Panc1 (cell line): ENCODE measurements at regions not wholly inside any gene's neighbourhood (a gene's known extent, or its start where the extent isn't known, plus 50 kb on each side); places are given as distances from the start of the nearest gene placed in this dataset.

Experiments used
- ATAC-seq: fragments of 200-7000 bp; cut with Tn5 transposase; 2 replicates; pipeline ENCODE4 v1.9.1; 2020; ENCODE audit warnings: mild to moderate bottlenecking, moderate library complexity
- BruUV-seq: library from RNA; stranded (reverse); fragments of 400-500 nt; replicated peaks from 2 replicates; lab custom pipeline; 2021; lab: Mats Ljungman, UMichigan
- CTCF ChIA-PET: fragments of 300-600 bp; sonication (Branson Sonifier 250); formaldehyde crosslinking; loops from one replicate; lab custom pipeline; 2022; ENCODE audit warnings: antibody characterized with exemption; lab: Charles Lee
- POLR2A ChIA-PET: fragments of 300-600 bp; sonication (Branson Sonifier 250); formaldehyde crosslinking; loops from one replicate; lab custom pipeline; 2022; ENCODE audit warnings: antibody characterized with exemption; lab: Charles Lee
- DNase-seq: peaks from one replicate; pipeline ENCODE4 v3.0.0-alpha.2; 2010; ENCODE audit warnings: low read depth, low spot score
- H3K27ac ChIP-seq: 2 replicates; pipeline ENCODE4 v1.5.1; 2011; ENCODE audit warnings: mild to moderate bottlenecking, low read length, inconsistent platforms
- H3K27me3 ChIP-seq: fragments of 200-500 bp; sonication (Bioruptor generic); 2 replicates; pipeline ENCODE4 v1.6.0; 2014; ENCODE audit warnings: low read length, inconsistent platforms; ENCODE audit not compliant: control insufficient read depth, insufficient read depth
- H3K36me3 ChIP-seq: fragments of 200-500 bp; sonication (Bioruptor generic); 2 replicates; pipeline ENCODE4 v1.5.1; 2014; ENCODE audit warnings: inconsistent platforms, mild to moderate bottlenecking, low read length, moderate library complexity; ENCODE audit not compliant: control insufficient read depth, insufficient read depth
- H3K4me1 ChIP-seq: 2 replicates; pipeline ENCODE4 v1.5.1; 2011; ENCODE audit warnings: inconsistent platforms, mild to moderate bottlenecking, low read length, moderate library complexity; ENCODE audit not compliant: control insufficient read depth, insufficient read depth
- H3K4me3 ChIP-seq, 2 experiments: 2 replicates each; pipeline ENCODE4 v1.5.1; 2011 to 2012; ENCODE audit warnings: low read depth in 2 of 2, low read length in 2 of 2, mild to moderate bottlenecking in 2 of 2, inconsistent platforms in 1 of 2, moderate library complexity in 1 of 2
- H3K9me3 ChIP-seq: fragments of 200-500 bp; sonication (Bioruptor generic); 2 replicates; pipeline ENCODE4 v1.5.1; 2014; ENCODE audit warnings: low read depth, mild to moderate bottlenecking, inconsistent platforms, low read length, moderate library complexity; ENCODE audit not compliant: control insufficient read depth, insufficient read depth
- POLR2AphosphoS5 ChIP-seq: IDR thresholded peaks from 2 replicates; pipeline ENCODE4 v1.6.1; 2012; ENCODE audit warnings: mild to moderate bottlenecking, low read depth, low read length, moderate library complexity
- REST ChIP-seq, 2 experiments: IDR thresholded peaks; 2 replicates each; pipeline ENCODE4 v1.6.1; 2011 to 2012; ENCODE audit warnings: low read depth in 2 of 2, control low read depth in 1 of 2, low read length in 1 of 2, mild to moderate bottlenecking in 1 of 2, moderate library complexity in 1 of 2; ENCODE audit not compliant: insufficient read depth in 1 of 2
- SIN3A ChIP-seq: IDR thresholded peaks from 2 replicates; pipeline ENCODE4 v1.6.1; 2012; ENCODE audit warnings: low read depth, mild to moderate bottlenecking, low read length, moderate library complexity, borderline replicate concordance; ENCODE audit not compliant: insufficient read depth
- TCF7L2 ChIP-seq: IDR thresholded peaks from 2 replicates; pipeline ENCODE4 v1.6.1; 2011; ENCODE audit warnings: mild to moderate bottlenecking, low read depth, low read length, inconsistent platforms
- in situ Hi-C: cut with HindIII; loops from 2 replicates; pipeline ENCODE4 v1.10.0; 2016; ENCODE audit warnings: low sequenced_read_pairs, low pct_unique_long_range_greater_than_20kb
- intact Hi-C: fragments of 100-400 bp; cut with micrococcal nuclease; formaldehyde crosslinking; loops from one replicate; pipeline ENCODE4 v1.10.0; 2022; ENCODE audit not compliant: unreplicated experiment
- TF ChIP-seq, protein P1 (sequence below): fragments of 450-650 bp; IDR thresholded peaks from 2 replicates; pipeline ENCODE4 v1.5.1; 2017; ENCODE audit warnings: mild to moderate bottlenecking

DNA sequence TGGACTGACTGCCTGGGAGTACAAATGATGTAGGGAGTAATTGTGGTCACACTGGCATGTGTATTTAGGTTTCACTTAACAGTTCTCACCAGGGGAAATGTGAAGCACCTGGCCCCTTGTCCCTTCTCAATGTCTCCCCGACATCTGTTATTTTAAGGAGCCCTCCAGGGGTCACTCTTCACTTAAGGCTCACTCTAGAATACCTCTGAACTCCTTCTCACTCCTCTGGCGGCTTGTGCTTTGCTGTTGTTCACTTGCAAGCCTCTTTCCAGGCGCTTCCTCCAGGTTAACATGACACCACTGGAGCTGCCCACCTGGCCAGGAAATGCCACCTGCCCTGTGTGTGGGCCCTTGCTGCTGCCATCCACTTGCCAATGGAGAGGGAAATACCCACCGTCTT, 56.5 kb upstream of the GZMB start:
- no peaks in the 10 kb centered on the region for H3K4me1 ChIP-seq
- ChIA-PET POLR2A (no interaction called here), CTCF (no interaction called here)
- TF ChIP-seq, protein P1, sequence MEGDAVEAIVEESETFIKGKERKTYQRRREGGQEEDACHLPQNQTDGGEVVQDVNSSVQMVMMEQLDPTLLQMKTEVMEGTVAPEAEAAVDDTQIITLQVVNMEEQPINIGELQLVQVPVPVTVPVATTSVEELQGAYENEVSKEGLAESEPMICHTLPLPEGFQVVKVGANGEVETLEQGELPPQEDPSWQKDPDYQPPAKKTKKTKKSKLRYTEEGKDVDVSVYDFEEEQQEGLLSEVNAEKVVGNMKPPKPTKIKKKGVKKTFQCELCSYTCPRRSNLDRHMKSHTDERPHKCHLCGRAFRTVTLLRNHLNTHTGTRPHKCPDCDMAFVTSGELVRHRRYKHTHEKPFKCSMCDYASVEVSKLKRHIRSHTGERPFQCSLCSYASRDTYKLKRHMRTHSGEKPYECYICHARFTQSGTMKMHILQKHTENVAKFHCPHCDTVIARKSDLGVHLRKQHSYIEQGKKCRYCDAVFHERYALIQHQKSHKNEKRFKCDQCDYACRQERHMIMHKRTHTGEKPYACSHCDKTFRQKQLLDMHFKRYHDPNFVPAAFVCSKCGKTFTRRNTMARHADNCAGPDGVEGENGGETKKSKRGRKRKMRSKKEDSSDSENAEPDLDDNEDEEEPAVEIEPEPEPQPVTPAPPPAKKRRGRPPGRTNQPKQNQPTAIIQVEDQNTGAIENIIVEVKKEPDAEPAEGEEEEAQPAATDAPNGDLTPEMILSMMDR = no peak
- TF ChIP-seq REST (IDR thresholded peaks at IDR 0.05; ENCODE audit: insufficient read depth in 1 of 2, low read depth in 2 of 2, low read length in 1 of 2) (no peak), TCF7L2 (no peak), SIN3A (no peak), POLR2AphosphoS5 (no peak)
- ATAC-seq = no peak
- no peaks in the 10 kb centered on the region for H3K36me3 ChIP-seq
- DNase-seq = no peak
- H3K27ac ChIP-seq = no peak overlapping the region
- BruUV-seq = no TSS peak
- H3K4me3 ChIP-seq = no peak overlapping the region
- intact Hi-C loops (no loop called here), in situ Hi-C loops (no loop called here)
- no peaks in the 10 kb centered on the region for H3K9me3 ChIP-seq
- no peaks in the 10 kb centered on the region; the same call in 1 of the 2 replicates for H3K27me3 ChIP-seq

- no peak for ATAC-seq
- Histone ChIP-seq H3K27ac (no peak overlapping the region), H3K27me3 (no peaks in the 10 kb centered on the region; the same call in 1 of the 2 replicates), H3K4me3 (no peak overlapping the region), H3K4me1 (no peaks in the 10 kb centered on the region), H3K36me3 (no peaks in the 10 kb centered on the region), H3K9me3 (no peaks in the 10 kb centered on the region)
- CTCF ChIA-PET = no interaction called here
- no TSS peak for BruUV-seq
- in situ Hi-C loops = no loop called here
- POLR2A ChIA-PET = no interaction called here
- DNase-seq = no peak
- TF ChIP-seq SIN3A (no peak), POLR2AphosphoS5 (no peak), TCF7L2 (no peak), REST (IDR thresholded peaks at IDR 0.05; ENCODE audit: insufficient read depth in 1 of 2, low read depth in 2 of 2, low read length in 1 of 2) (no peak)
- TF ChIP-seq, protein P1 = no peak
- intact Hi-C loops = no loop called here
Observed at GRCh38 chr14:24688030-24688658, 54.2 kb upstream of the GZMB start.
